ENCODE measurements at regions not wholly inside any gene's neighbourhood (a gene's known extent, or its start where the extent isn't known, plus 50 kb on each side); places are given as distances from the start of the nearest gene placed in this dataset.

DNA sequence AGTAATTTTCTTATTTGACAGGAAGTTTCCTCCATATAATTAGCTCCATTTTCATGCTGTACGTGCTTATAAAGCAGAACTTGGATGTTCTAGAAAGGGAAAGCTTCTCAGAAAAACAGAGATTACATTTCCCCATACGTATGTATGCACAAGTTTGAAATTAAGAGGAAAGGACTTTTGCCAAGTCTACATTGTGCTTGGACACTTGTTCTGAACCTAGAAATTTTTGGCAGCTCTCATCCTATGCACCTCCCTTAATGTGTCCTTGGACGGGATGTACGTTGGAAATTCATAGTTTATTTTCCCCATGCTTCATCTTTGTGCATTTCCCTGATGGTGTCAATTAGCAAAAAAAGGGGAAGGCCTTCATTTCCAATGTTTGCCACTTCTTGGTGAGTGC, 322.7 kb downstream of the BLID start:
- H3K27ac ChIP-seq, result no peak overlapping the region
- DNase-seq, result no peak
- TF ChIP-seq POLR2A (IDR thresholded peaks at IDR 0.05), result no peak
- TF ChIP-seq, protein P1, sequence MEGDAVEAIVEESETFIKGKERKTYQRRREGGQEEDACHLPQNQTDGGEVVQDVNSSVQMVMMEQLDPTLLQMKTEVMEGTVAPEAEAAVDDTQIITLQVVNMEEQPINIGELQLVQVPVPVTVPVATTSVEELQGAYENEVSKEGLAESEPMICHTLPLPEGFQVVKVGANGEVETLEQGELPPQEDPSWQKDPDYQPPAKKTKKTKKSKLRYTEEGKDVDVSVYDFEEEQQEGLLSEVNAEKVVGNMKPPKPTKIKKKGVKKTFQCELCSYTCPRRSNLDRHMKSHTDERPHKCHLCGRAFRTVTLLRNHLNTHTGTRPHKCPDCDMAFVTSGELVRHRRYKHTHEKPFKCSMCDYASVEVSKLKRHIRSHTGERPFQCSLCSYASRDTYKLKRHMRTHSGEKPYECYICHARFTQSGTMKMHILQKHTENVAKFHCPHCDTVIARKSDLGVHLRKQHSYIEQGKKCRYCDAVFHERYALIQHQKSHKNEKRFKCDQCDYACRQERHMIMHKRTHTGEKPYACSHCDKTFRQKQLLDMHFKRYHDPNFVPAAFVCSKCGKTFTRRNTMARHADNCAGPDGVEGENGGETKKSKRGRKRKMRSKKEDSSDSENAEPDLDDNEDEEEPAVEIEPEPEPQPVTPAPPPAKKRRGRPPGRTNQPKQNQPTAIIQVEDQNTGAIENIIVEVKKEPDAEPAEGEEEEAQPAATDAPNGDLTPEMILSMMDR (IDR thresholded peaks at IDR 0.05), result no peak
- H3K9me3 ChIP-seq, result no peaks in the 10 kb centered on the region
- no peaks in the 10 kb centered on the region for H3K4me1 ChIP-seq
- H3K27me3 ChIP-seq, result no peaks in the 10 kb centered on the region
- H3K36me3 ChIP-seq, result no peaks in the 10 kb centered on the region
- H3K4me3 ChIP-seq, result no peak overlapping the region

DNA sequence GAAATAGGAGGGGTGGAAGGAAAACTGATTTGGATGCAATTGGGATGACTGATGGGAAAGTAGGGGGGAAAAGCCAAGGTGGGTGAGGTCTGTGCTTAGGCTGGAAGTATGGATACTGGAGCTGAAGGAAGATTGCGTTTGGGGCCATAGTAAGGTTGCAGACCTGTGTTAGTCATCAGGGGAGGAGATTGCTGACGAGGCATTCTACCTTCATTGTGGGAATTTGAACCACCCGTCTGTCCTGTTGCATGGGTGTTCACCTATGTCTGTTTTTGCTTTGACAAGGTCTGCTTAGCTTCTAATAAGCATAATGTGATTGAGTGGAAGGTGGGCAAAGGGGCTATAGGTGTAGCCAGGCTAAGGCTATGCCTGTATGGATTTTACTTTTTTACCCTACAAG, 323.8 kb downstream of the BLID start:
- no peak for DNase-seq
- no peak overlapping the region for H3K27ac ChIP-seq
- H3K27me3 ChIP-seq, result no peaks in the 10 kb centered on the region
- TF ChIP-seq, protein P1 (IDR thresholded peaks at IDR 0.05), result no peak
- no peak for TF ChIP-seq POLR2A (IDR thresholded peaks at IDR 0.05)
- no peaks in the 10 kb centered on the region for H3K36me3 ChIP-seq
- no peaks in the 10 kb centered on the region for H3K4me1 ChIP-seq
- H3K9me3 ChIP-seq, result no peaks in the 10 kb centered on the region
- H3K4me3 ChIP-seq, result no peak overlapping the region

DNA sequence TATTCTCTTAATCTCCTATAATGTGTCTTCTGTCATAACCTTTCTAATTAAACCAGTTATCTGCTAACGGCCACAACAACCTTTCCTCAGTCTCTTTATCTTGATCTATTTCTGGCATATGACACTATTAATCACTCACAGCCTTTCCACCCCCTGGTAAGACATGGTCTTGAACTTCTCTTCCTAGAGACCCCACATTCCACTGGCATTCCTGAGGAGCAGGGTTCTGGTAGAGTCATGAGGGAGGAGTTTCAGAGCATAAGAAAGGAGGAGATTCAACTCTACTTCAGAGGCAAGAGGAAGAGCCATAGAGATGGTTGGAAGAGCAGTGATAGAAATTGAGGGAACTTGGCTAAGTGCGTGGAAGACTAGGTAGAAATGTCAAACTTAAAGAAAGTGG, 325.6 kb downstream of the BLID start:
- Histone ChIP-seq H3K4me3 (no peak overlapping the region), H3K27ac (no peak overlapping the region), H3K4me1 (no peaks in the 10 kb centered on the region), H3K27me3 (no peaks in the 10 kb centered on the region), H3K36me3 (no peaks in the 10 kb centered on the region), H3K9me3 (no peaks in the 10 kb centered on the region)
- TF ChIP-seq POLR2A (IDR thresholded peaks at IDR 0.05), result no peak
- TF ChIP-seq, protein P1 (IDR thresholded peaks at IDR 0.05), result no peak
- no peak for DNase-seq

DNA sequence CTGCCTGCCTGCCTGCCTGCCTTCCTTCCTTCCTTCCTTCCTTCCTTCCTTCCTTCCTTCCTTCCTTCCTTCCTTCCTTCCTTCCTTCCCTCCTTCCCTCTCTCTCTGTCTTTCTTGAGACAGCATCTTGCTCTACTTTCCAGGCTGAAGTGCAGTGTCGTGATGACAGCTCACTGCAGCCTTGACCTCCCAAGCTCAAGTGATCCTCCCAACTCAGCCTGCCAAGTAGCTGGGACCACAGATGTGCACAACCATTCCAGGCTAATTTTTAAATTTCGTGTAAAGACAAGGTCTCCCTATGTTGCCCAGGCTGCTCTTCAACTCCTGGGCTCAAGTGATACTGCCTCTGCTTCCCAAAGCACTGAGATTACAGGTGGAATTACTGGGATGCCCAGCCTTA, 328.2 kb upstream of the SORL1-AS1 start:
- no peaks in the 10 kb centered on the region for H3K4me1 ChIP-seq
- no peak overlapping the region for H3K4me3 ChIP-seq
- no peak overlapping the region for H3K27ac ChIP-seq
- TF ChIP-seq, protein P1 (IDR thresholded peaks at IDR 0.05), result no peak
- TF ChIP-seq POLR2A (IDR thresholded peaks at IDR 0.05), result no peak
- no peaks in the 10 kb centered on the region for H3K36me3 ChIP-seq
- no peaks in the 10 kb centered on the region for H3K27me3 ChIP-seq
- no peaks in the 10 kb centered on the region for H3K9me3 ChIP-seq
- no peak for DNase-seq

DNA sequence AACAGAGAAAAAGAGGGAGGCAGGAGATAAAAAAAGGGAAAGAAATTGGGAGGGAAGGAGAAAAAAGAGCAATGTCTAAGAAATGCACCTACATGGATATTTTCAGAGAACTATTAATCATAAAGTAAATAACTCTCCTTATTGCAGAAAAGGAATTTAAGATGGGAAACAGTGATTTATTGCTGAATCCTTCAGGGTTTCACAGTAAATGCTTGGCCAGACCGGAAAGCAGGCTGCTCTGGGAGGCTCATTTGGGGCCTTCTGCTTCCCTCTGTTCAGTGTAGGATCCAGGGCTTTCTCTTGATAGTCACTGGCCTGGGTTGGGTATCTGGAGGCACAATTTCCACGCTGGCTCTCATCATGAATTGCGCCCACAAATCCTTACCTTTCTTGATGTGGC, 324.3 kb upstream of the SORL1-AS1 start:
- no peaks in the 10 kb centered on the region for H3K36me3 ChIP-seq
- no peak for TF ChIP-seq POLR2A (IDR thresholded peaks at IDR 0.05)
- TF ChIP-seq, protein P1 (IDR thresholded peaks at IDR 0.05), result no peak

DNA sequence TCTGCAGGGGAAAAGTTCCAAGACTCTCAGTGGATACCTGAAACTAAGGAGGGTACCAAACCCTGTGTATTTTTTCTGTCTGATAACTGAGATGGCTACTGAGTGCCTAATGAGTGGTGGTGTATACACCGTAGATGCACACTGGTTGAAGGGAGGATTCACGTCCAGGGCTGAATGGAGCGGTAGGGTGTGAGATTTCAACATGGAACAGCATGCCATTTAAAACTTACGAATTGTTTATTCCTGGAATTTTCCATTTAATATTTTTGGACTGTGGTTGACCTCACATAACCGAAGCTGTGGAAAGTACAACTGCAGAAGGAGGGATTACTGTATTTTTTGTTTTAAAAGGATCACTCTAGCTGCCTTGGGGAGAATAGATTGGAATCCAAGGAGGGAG, 322.5 kb upstream of the SORL1-AS1 start:
- Histone ChIP-seq H3K27ac (no peak overlapping the region), H3K4me1 (no peaks in the 10 kb centered on the region), H3K36me3 (no peaks in the 10 kb centered on the region), H3K4me3 (no peak overlapping the region), H3K9me3 (no peaks in the 10 kb centered on the region), H3K27me3 (no peaks in the 10 kb centered on the region)
- TF ChIP-seq, protein P1 (IDR thresholded peaks at IDR 0.05), result no peak
- no peak for TF ChIP-seq POLR2A (IDR thresholded peaks at IDR 0.05)
- DNase-seq, result no peak

More for the DNA sequence above, 324.3 kb upstream of the SORL1-AS1 start:
- H3K27ac ChIP-seq, result no peak overlapping the region
- H3K9me3 ChIP-seq, result no peaks in the 10 kb centered on the region
- DNase-seq, result no peak
- H3K4me1 ChIP-seq, result no peaks in the 10 kb centered on the region
- no peak overlapping the region for H3K4me3 ChIP-seq
- H3K27me3 ChIP-seq, result no peaks in the 10 kb centered on the region

Data from Peyer's patch (tissue), 4 donors.